Transverse colon (tissue), 4 donors: ENCODE measurements at regions not wholly inside any gene's neighbourhood (a gene's known extent, or its start where the extent isn't known, plus 50 kb on each side); places are given as distances from the start of the nearest gene placed in this dataset.

ENCODE experiments used
- DNase-seq: peaks from one replicate; pipeline ENCODE4 v3.0.0-alpha.2; 2019
- H3K27ac ChIP-seq, 4 donors: fragments of 200-600 bp; sonication (generic); 2 replicates each; pipeline ENCODE4 v1.5.1; 2016 to 2018; ENCODE audit warnings: inconsistent platforms in 4 of 4
- H3K27me3 ChIP-seq: fragments of 200-600 bp; sonication (generic); 2 replicates; pipeline ENCODE4 v1.5.1; 2017; ENCODE audit warnings: inconsistent platforms
- H3K36me3 ChIP-seq, 4 donors: fragments of 200-600 bp; sonication (generic); 2 replicates each; pipeline ENCODE4 v1.5.1; 2017 to 2019; ENCODE audit warnings: inconsistent platforms in 4 of 4
- H3K4me1 ChIP-seq, 4 donors: fragments of 200-600 bp; sonication (generic); 2 replicates each; pipeline ENCODE4 v1.5.1; 2017 to 2020; ENCODE audit warnings: inconsistent platforms in 4 of 4
- H3K4me3 ChIP-seq, 4 donors: fragments of 200-600 bp; sonication (generic); 1 replicate in 1 of 4; 2 replicates in 3 of 4; pipeline versions ENCODE4 v1.5.1 to v1.6.1; 2017 to 2019; ENCODE audit warnings: inconsistent platforms in 4 of 4
- H3K9me3 ChIP-seq, 2 donors: fragments of 200-600 bp; sonication (generic); 2 replicates each; pipeline ENCODE4 v1.5.1; 2017 to 2019; ENCODE audit warnings: inconsistent platforms in 2 of 2
- CTCF ChIP-seq, 5 experiments: fragments of 200-600 bp in 3 of 5; fragments of 450-650 bp in 2 of 5; sonication (generic) in 3 of 5; IDR thresholded peaks; 1 replicate in 2 of 5; 2 replicates in 3 of 5; pipeline ENCODE4 v1.5.1; 2016 to 2017; ENCODE audit warnings: antibody characterized with exemption in 5 of 5, inconsistent platforms in 3 of 5, mild to moderate bottlenecking in 2 of 5, moderate library complexity in 1 of 5
- EP300 ChIP-seq: sonication (generic); formaldehyde crosslinking; IDR thresholded peaks from one replicate; pipeline ENCODE4 v1.6.1; 2017; ENCODE audit warnings: antibody characterized with exemption, low read depth
- POLR2A ChIP-seq: fragments of 450-650 bp; IDR thresholded peaks from one replicate; pipeline ENCODE4 v1.6.1; 2016; ENCODE audit warnings: antibody characterized with exemption, mild to moderate bottlenecking, moderate library complexity
- POLR2AphosphoS5 ChIP-seq, 3 donors: sonication (generic); formaldehyde crosslinking; IDR thresholded peaks; one replicate each; pipeline ENCODE4 v1.6.1; 2016; ENCODE audit warnings: antibody characterized with exemption in 3 of 3
- WGBS, 2 donors: methylation state at CpG; one replicate each; pipeline ENCODE4 v1.1.5; 2018; ENCODE audit warnings: low coverage in 1 of 2; 5-methylcytosine and 5-hydroxymethylcytosine counted together
- in situ Hi-C, 4 donors: fragments of 200-750 bp; cut with MboI; loops; one replicate each; pipeline versions ENCODE4 v1.15.0 to v1.15.1; 2017; ENCODE audit warnings: low sequenced_read_pairs in 3 of 4, low pct_ligation_motif_present in 1 of 4, low pct_unique_long_range_greater_than_20kb in 1 of 4
- intact Hi-C: fragments of 100-400 bp; cut with DNase I; formaldehyde crosslinking; loops from one replicate; pipeline ENCODE4 v1.15.1; 2023; ENCODE audit warnings: low total_unique reads

- in situ Hi-C loops (no loop called here), intact Hi-C loops (no loop called here)
- 50% methylated on average over 3 of the region's 3 CpGs for WGBS, 2 donors
- Histone ChIP-seq H3K9me3 (no peaks in the 10 kb centered on the region), H3K27ac (no peak overlapping the region), H3K27me3 (no peaks in the 10 kb centered on the region), H3K36me3 (no peaks in the 10 kb centered on the region), H3K4me1 (peaks cover 0 to 5% (median 0%) of the 10 kb centered on the region in 4 donors), H3K4me3 (no peak overlapping the region)
- no peak for DNase-seq
- TF ChIP-seq POLR2A (no peak), EP300 (no peak), POLR2AphosphoS5 (IDR thresholded peaks at IDR 0.05) (no peak), CTCF (IDR thresholded peaks at IDR 0.05) (no peak)
These were observed 213.7 kb downstream of the HTR7 start for GRCh38 chr10:90644165-90644564.

GRCh38 chr10:90650858-90651257, 207.0 kb downstream of the HTR7 start:
- TF ChIP-seq CTCF (IDR thresholded peaks at IDR 0.05) (no peak), POLR2AphosphoS5 (IDR thresholded peaks at IDR 0.05) (no peak), EP300 (no peak), POLR2A (no peak)
- intact Hi-C loops: no loop called here
- no peak for DNase-seq
- Histone ChIP-seq H3K4me1 (no peaks in the 10 kb centered on the region), H3K9me3 (no peaks in the 10 kb centered on the region), H3K36me3 (no peaks in the 10 kb centered on the region), H3K27ac (no peak overlapping the region), H3K4me3 (no peak overlapping the region), H3K27me3 (no peaks in the 10 kb centered on the region)
- in situ Hi-C loops: no loop called here
- WGBS, 2 donors: 48 to 86% methylated on average over 2 of the region's 2 CpGs

- Histone ChIP-seq H3K9me3 (no peaks in the 10 kb centered on the region), H3K4me3 (no peak overlapping the region)
- in situ Hi-C loops: no loop called here
These were observed 205.3 kb downstream of the HTR7 start for GRCh38 chr10:90652519-90652918.

GRCh38 chr10:90658791-90659190, 199.0 kb downstream of the HTR7 start:
- in situ Hi-C loops: no loop called here
- no peaks in the 10 kb centered on the region for H3K4me1 ChIP-seq
- 0% methylated on average over 1 of the region's 1 CpG; no CpG with 5 or more reads in 1 of the 2 donors for WGBS, 2 donors

More at GRCh38 chr10:90652519-90652918, 205.3 kb downstream of the HTR7 start:
- Histone ChIP-seq H3K27me3 (no peaks in the 10 kb centered on the region), H3K27ac (no peak overlapping the region), H3K4me1 (no peaks in the 10 kb centered on the region), H3K36me3 (no peaks in the 10 kb centered on the region)
- intact Hi-C loops: no loop called here
- no peak for DNase-seq
- no peak for TF ChIP-seq EP300
- TF ChIP-seq CTCF (IDR thresholded peaks at IDR 0.05): no peak
- TF ChIP-seq POLR2A: no peak
- TF ChIP-seq POLR2AphosphoS5 (IDR thresholded peaks at IDR 0.05): no peak

More at GRCh38 chr10:90658791-90659190, 199.0 kb downstream of the HTR7 start:
- H3K27ac ChIP-seq: no peak overlapping the region
- TF ChIP-seq CTCF (IDR thresholded peaks at IDR 0.05) (no peak), POLR2A (no peak), POLR2AphosphoS5 (IDR thresholded peaks at IDR 0.05) (no peak), EP300 (no peak)
- no peaks in the 10 kb centered on the region for H3K27me3 ChIP-seq
- intact Hi-C loops: no loop called here
- H3K36me3 ChIP-seq: no peaks in the 10 kb centered on the region
- H3K9me3 ChIP-seq: no peaks in the 10 kb centered on the region
- no peak overlapping the region for H3K4me3 ChIP-seq
- no peak for DNase-seq
